SK-N-MC (cell line): ENCODE measurements at regions not wholly inside any gene's neighbourhood (a gene's known extent, or its start where the extent isn't known, plus 50 kb on each side); places are given as distances from the start of the nearest gene placed in this dataset.
A peak's percentile ranks its signal among the peaks of the same experiment; 100 is the strongest.

Source experiments
- DNase-seq: peaks from one replicate; pipeline ENCODE4 v3.0.0-alpha.2; 2011; ENCODE audit warnings: low read depth, low spot score
- H3K27ac ChIP-seq: fragments of 200-600 bp; sonication (generic); 2 replicates; pipeline ENCODE4 v1.5.1; 2016; ENCODE audit warnings: mixed run types
- H3K36me3 ChIP-seq: fragments of 200-600 bp; sonication (generic); 2 replicates; pipeline ENCODE4 v1.6.1; 2017; ENCODE audit warnings: antibody characterized with exemption, low read length, mixed read lengths; ENCODE audit not compliant: insufficient read depth
- H3K4me3 ChIP-seq: fragments of 200-600 bp; sonication (generic); 2 replicates; pipeline ENCODE4 v1.5.1; 2016
- H3K9ac ChIP-seq: fragments of 200-600 bp; sonication (generic); 2 replicates; pipeline ENCODE4 v1.8.0; 2017; ENCODE audit warnings: mixed run types, mixed read lengths; ENCODE audit not compliant: insufficient read length
- H3K9me3 ChIP-seq: fragments of 200-600 bp; sonication (generic); 2 replicates; pipeline ENCODE4 v1.6.1; 2017; ENCODE audit warnings: low read depth, mild to moderate bottlenecking, antibody characterized with exemption, low read length, moderate library complexity, mixed read lengths
- EZH2 ChIP-seq: fragments of 200-600 bp; sonication (generic); IDR thresholded peaks from one replicate; pipeline ENCODE4 v1.6.1; 2017; ENCODE audit warnings: antibody characterized with exemption
- FOXP2 ChIP-seq: optimal IDR thresholded peaks from 2 replicates; pipeline ENCODE3; 2011; ENCODE audit warnings: mild to moderate bottlenecking, moderate library complexity; ENCODE audit not compliant: insufficient read depth; ENCODE audit errors: extremely low read length, control extremely low read depth
- POLR2AphosphoS5 ChIP-seq: IDR thresholded peaks from 2 replicates; pipeline ENCODE4 v1.6.1; 2012; ENCODE audit warnings: mild to moderate bottlenecking, low read depth, low read length, borderline replicate concordance

DNA sequence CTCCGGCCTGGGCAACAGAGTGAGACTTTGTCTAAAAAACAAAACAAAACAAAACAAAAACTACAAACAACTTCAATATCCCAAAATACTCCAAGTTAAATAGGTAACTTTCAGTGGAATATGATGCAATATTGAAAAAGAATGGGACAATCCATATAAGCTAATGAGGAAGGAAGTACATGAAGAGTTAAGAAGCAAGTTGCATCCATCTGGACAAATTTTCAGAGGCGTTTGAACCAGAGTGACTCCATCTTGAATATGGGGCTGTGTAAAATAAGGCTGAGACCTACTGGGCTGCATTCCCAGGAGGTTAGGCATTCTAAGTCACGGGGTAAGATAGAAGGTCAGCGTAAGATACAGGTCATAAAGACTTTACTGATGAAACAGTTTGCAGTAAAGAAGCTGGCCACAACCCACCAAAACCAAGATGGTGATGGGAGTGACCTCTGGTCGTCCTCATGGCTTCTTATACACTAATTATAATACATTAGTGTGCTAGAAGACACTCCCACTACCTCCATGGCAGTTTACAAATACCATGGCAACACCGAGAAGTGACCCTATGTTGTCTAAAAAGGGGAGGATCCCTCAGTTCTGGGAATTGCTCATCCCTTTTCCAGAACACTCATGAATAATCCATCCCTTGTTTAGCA is 58.1 kb upstream of the LCTL start:
- Histone ChIP-seq H3K9ac (no peak overlapping the region), H3K36me3 (no peaks in the 10 kb centered on the region), H3K9me3 (no peaks in the 10 kb centered on the region), H3K4me3 (no peak overlapping the region), H3K27ac (no peak overlapping the region)
- TF ChIP-seq POLR2AphosphoS5: no peak
- TF ChIP-seq EZH2: no peak
- TF ChIP-seq FOXP2: no peak
- DNase-seq: no peak

DNA sequence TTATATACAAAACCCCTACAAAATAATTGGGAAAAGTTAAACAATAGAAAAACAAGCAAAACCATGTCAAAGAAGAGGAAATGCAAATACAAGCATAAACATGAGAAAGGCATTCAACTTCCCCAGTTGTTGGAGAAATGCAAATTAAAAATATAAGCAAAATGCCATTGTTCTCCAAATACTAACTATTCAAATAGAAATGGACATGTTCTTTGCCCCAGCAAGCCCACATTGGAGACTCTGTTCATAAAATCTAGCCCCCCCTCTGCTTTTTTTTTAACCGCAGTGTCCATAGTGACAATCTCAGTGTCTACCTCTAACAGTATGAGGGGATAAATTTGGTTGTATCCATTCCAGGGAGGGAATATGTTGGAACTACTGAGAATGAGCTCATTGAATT is 59.7 kb upstream of the LCTL start:
- H3K9me3 ChIP-seq: no peaks in the 10 kb centered on the region
- H3K27ac ChIP-seq: no peak overlapping the region
- TF ChIP-seq FOXP2 (no peak), EZH2 (no peak), POLR2AphosphoS5 (no peak)
- no peak overlapping the region for H3K4me3 ChIP-seq
- DNase-seq: no peak
- no peak overlapping the region for H3K9ac ChIP-seq
- H3K36me3 ChIP-seq: no peaks in the 10 kb centered on the region

DNA sequence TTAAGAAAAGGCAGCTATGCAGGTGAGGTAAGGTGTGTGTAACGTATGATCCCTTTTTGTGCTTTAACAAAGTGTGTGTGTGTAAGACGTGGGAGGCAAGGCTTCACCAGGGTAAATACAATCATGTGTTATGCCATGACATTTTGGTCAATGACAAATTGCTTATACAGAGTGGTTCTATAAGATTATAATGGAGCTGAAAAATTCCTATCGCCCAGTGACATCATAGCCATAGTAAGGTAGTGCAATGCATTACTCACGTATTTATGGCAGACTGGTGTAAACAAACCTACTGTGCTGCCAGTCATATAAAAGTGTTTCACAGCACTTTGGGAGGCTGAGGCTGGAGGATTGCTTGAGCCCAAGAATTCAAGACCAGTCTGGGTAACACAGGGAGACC is 60.2 kb upstream of the LCTL start:
- DNase-seq: no peak
- no peak overlapping the region for H3K4me3 ChIP-seq
- H3K27ac ChIP-seq: no peak overlapping the region
- H3K36me3 ChIP-seq: no peaks in the 10 kb centered on the region
- no peak overlapping the region for H3K9ac ChIP-seq
- TF ChIP-seq EZH2: no peak
- H3K9me3 ChIP-seq: no peaks in the 10 kb centered on the region

DNA sequence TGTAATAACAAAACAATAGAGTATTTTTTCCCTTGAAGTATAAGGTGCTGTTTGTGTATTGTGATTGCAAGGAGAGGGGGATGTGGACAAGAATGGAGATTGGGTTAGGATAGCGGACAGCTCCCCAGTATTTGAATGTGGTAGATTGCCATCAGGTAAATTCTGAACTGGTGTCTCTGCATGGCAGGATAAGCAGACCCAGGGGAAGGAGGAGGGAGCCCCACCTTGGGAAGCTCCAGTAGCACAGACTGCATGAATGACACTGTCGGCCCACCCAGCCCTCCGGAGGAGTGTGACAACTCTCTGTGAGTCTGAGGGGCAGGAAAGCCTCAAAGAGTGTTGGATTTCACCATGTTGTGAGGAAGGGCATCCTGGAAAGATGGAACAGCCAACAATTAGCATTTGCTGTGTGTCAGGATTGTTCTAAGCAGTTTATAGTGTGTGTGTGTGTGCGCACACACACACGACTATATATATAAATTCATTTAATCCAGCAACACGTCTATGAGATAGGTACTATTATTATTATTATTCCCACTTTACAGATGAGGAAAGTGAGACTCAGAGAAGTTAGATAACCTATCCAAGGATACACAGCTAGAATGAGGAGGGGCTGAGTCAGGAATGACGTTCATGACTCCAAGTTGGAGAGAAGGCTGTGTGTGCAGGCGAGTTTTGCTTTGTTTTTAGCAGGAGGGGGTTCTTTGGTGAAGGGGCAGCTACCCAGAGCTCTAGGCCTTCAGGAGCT is 63.4 kb upstream of the LCTL start:
- no peak for DNase-seq
- H3K9ac ChIP-seq: no peak overlapping the region
- no peak for TF ChIP-seq POLR2AphosphoS5
- no peak for TF ChIP-seq FOXP2
- no peak for TF ChIP-seq EZH2
- H3K9me3 ChIP-seq: no peaks in the 10 kb centered on the region
- no peak overlapping the region for H3K27ac ChIP-seq
- H3K36me3 ChIP-seq: no peaks in the 10 kb centered on the region
- no peak overlapping the region for H3K4me3 ChIP-seq

GRCh38 chr15:66629817-66630576 is 64.2 kb upstream of the LCTL start:
- Histone ChIP-seq H3K9ac (no peak overlapping the region), H3K27ac (no peak overlapping the region), H3K4me3 (no peak overlapping the region), H3K36me3 (no peaks in the 10 kb centered on the region), H3K9me3 (no peaks in the 10 kb centered on the region)
- DNase-seq: no peak
- TF ChIP-seq POLR2AphosphoS5: no peak
- no peak for TF ChIP-seq FOXP2
- no peak for TF ChIP-seq EZH2

- no peaks in the 10 kb centered on the region for H3K9me3 ChIP-seq
- DNase-seq: no peak
- no peak overlapping the region for H3K9ac ChIP-seq
- H3K27ac ChIP-seq: no peak overlapping the region
- no peaks in the 10 kb centered on the region for H3K36me3 ChIP-seq
- TF ChIP-seq EZH2: no peak
- TF ChIP-seq POLR2AphosphoS5: no peak
- TF ChIP-seq FOXP2: no peak
- no peak overlapping the region for H3K4me3 ChIP-seq
Measured at GRCh38 chr15:66630801-66631351, 65.1 kb upstream of the LCTL start.

- Histone ChIP-seq H3K9ac (peak overlapping the region; percentile 45), H3K27ac (no peak overlapping the region), H3K9me3 (no peaks in the 10 kb centered on the region), H3K36me3 (no peaks in the 10 kb centered on the region), H3K4me3 (no peak overlapping the region)
- TF ChIP-seq EZH2 (no peak), FOXP2 (no peak), POLR2AphosphoS5 (no peak)
- DNase-seq: no peak
Measured at GRCh38 chr15:66631616-66632263, 65.9 kb upstream of the LCTL start.
